ENCODE measurements at regions not wholly inside any gene's neighbourhood (a gene's known extent, or its start where the extent isn't known, plus 50 kb on each side); places are given as distances from the start of the nearest gene placed in this dataset.

- DNase-seq, result no peak
Observed at GRCh38 chr14:65879248-65880009, 466.9 kb downstream of the FUT8 start.

GRCh38 chr14:65880507-65880906, 468.0 kb downstream of the FUT8 start:
- DNase-seq, result no peak

GRCh38 chr14:65881642-65882041, 469.1 kb downstream of the FUT8 start:
- DNase-seq, result no peak

GRCh38 chr14:65888677-65889076, 476.1 kb downstream of the FUT8 start:
- DNase-seq, result no peak

GRCh38 chr14:65892315-65892714, 479.8 kb downstream of the FUT8 start:
- no peak for DNase-seq

GRCh38 chr14:65900164-65900563, 487.6 kb downstream of the FUT8 start:
- DNase-seq, result no peak

- DNase-seq, result no peak
Observed at GRCh38 chr14:65901595-65901994, 489.1 kb downstream of the FUT8 start.

- no peak for DNase-seq
Observed at GRCh38 chr14:65904988-65905387, 492.5 kb downstream of the FUT8 start.

- DNase-seq, result no peak
Observed at GRCh38 chr14:65906344-65906743, 493.8 kb downstream of the FUT8 start.

- no peak for DNase-seq
Observed at GRCh38 chr14:65906948-65907347, 494.4 kb downstream of the FUT8 start.

- no peak for DNase-seq
Observed at GRCh38 chr14:65910108-65910786, 497.7 kb downstream of the FUT8 start.

GRCh38 chr14:65915125-65915524, 502.6 kb downstream of the FUT8 start:
- DNase-seq, result no peak

GRCh38 chr14:65916055-65916454, 503.5 kb downstream of the FUT8 start:
- DNase-seq, result no peak

- DNase-seq, result no peak
Observed at GRCh38 chr14:65920996-65921395, 508.5 kb downstream of the FUT8 start.

- no peak for DNase-seq
Observed at GRCh38 chr14:65922142-65922541, 509.6 kb downstream of the FUT8 start.

GRCh38 chr14:65926504-65926903, 514.0 kb downstream of the FUT8 start:
- DNase-seq, result no peak

GRCh38 chr14:65926935-65927700, 514.6 kb downstream of the FUT8 start:
- no peak for DNase-seq

GRCh38 chr14:65927931-65928356, 515.4 kb downstream of the FUT8 start:
- peak; percentile 81 for DNase-seq

GRCh38 chr14:65928995-65929394, 516.5 kb downstream of the FUT8 start:
- no peak for DNase-seq

GRCh38 chr14:65933400-65934069, 521.0 kb downstream of the FUT8 start:
- no peak for DNase-seq

GRCh38 chr14:65934070-65934435, 521.5 kb downstream of the FUT8 start:
- DNase-seq, result no peak

GRCh38 chr14:65936342-65936975, 523.9 kb downstream of the FUT8 start:
- DNase-seq, result no peak
